HEK293 (cell line): ENCODE measurements at regions not wholly inside any gene's neighbourhood (a gene's known extent, or its start where the extent isn't known, plus 50 kb on each side); places are given as distances from the start of the nearest gene placed in this dataset.

ENCODE experiments used
- CTCF ChIP-seq: fragments of 450-650 bp; formaldehyde crosslinking; IDR thresholded peaks from 2 replicates; pipeline ENCODE4 v1.5.1; 2016; ENCODE audit warnings: missing biosample characterization, missing genetic modification characterization
- ELK4 ChIP-seq: IDR thresholded peaks from 2 replicates; pipeline ENCODE4 v1.6.1; 2011; ENCODE audit warnings: mild to moderate bottlenecking, low read depth, low read length, borderline replicate concordance
- HOXA7 ChIP-seq: sonication (generic); formaldehyde crosslinking; IDR thresholded peaks from 2 replicates; pipeline ENCODE4 v1.8.1; 2022; ENCODE audit warnings: missing genetic modification reagents, borderline replicate concordance
- KLF16 ChIP-seq: fragments of 450-650 bp; formaldehyde crosslinking; IDR thresholded peaks from 2 replicates; pipeline ENCODE4 v1.5.1; 2017; ENCODE audit warnings: missing biosample characterization, missing genetic modification characterization
- KLF9 ChIP-seq: fragments of 450-650 bp; formaldehyde crosslinking; IDR thresholded peaks from 2 replicates; pipeline ENCODE4 v1.5.1; 2016; ENCODE audit warnings: missing biosample characterization, missing genetic modification characterization, low read depth
- PRDM6 ChIP-seq: fragments of 450-650 bp; formaldehyde crosslinking; IDR thresholded peaks from 2 replicates; pipeline ENCODE4 v1.5.1; 2017; ENCODE audit warnings: missing biosample characterization, missing genetic modification characterization
- SETDB1 ChIP-seq: IDR thresholded peaks from one replicate; pipeline ENCODE4 v1.6.1; 2017; ENCODE audit warnings: mild to moderate bottlenecking, low read length, moderate library complexity, mixed read lengths; ENCODE audit not compliant: insufficient read length
- YY2 ChIP-seq: fragments of 450-650 bp; formaldehyde crosslinking; IDR thresholded peaks from 2 replicates; pipeline ENCODE4 v1.5.1; 2016; ENCODE audit warnings: missing biosample characterization, missing genetic modification characterization
- ZNF488 ChIP-seq: fragments of 450-650 bp; formaldehyde crosslinking; IDR thresholded peaks from 2 replicates; pipeline ENCODE4 v1.5.1; 2016; ENCODE audit warnings: missing biosample characterization, missing genetic modification characterization
- ZNF624 ChIP-seq: fragments of 450-650 bp; formaldehyde crosslinking; IDR thresholded peaks from 2 replicates; pipeline ENCODE4 v1.5.1; 2017; ENCODE audit warnings: missing biosample characterization, missing genetic modification characterization

- TF ChIP-seq ELK4 (no peak), CTCF (tag by site-specific recombination) (no peak), SETDB1 (no peak), ZNF624 (tag by site-specific recombination) (no peak), PRDM6 (no peak), KLF16 (tag by site-specific recombination) (no peak), HOXA7 (CRISPR knock-in tag) (no peak), KLF9 (tag by site-specific recombination) (no peak), YY2 (tag by site-specific recombination) (no peak), ZNF488 (no peak)
Observed at GRCh38 chr12:118548887-118549509, 172.6 kb downstream of the SUDS3 start.
